CD8-positive, alpha-beta memory T cell (primary cell): ENCODE measurements at regions not wholly inside any gene's neighbourhood (a gene's known extent, or its start where the extent isn't known, plus 50 kb on each side); places are given as distances from the start of the nearest gene placed in this dataset.

Experiments used
- CTCF ChIA-PET: fragments of 350-600 bp; sonication (Branson Sonifier 250); formaldehyde crosslinking; loops from one replicate; lab custom pipeline; 2021; ENCODE audit warnings: antibody characterized with exemption; lab: Charles Lee
- POLR2A ChIA-PET: fragments of 350-600 bp; sonication (Branson Sonifier 250); formaldehyde crosslinking; loops from one replicate; lab custom pipeline; 2021; ENCODE audit warnings: antibody characterized with exemption; lab: Charles Lee
- DNase-seq, 5 donors: peaks; one replicate each; pipeline versions ENCODE4 v3.0.0 to v3.0.0-alpha.2; 2020 to 2022; ENCODE audit warnings: mixed read lengths in 1 of 5
- H3K27ac ChIP-seq: one replicate; pipeline ENCODE4 v1.7.0; 2013; ENCODE audit warnings: low read depth, mild to moderate bottlenecking, low read length, moderate library complexity
- H3K27me3 ChIP-seq: 2 replicates; pipeline ENCODE4 v1.7.0; 2013; ENCODE audit warnings: low read length, mild to moderate bottlenecking; ENCODE audit not compliant: insufficient read depth, poor library complexity, severe bottlenecking
- H3K36me3 ChIP-seq: 2 replicates; pipeline ENCODE4 v1.7.0; 2013; ENCODE audit warnings: mild to moderate bottlenecking, low read length, moderate library complexity; ENCODE audit not compliant: insufficient read depth
- H3K4me1 ChIP-seq: 2 replicates; pipeline ENCODE4 v1.7.0; 2013; ENCODE audit warnings: mild to moderate bottlenecking, low read length, moderate library complexity; ENCODE audit not compliant: insufficient read depth
- H3K4me3 ChIP-seq: 2 replicates; pipeline ENCODE4 v1.7.0; 2013; ENCODE audit warnings: mild to moderate bottlenecking, low read length
- H3K9me3 ChIP-seq: 2 replicates; pipeline ENCODE4 v1.7.0; 2013; ENCODE audit warnings: mild to moderate bottlenecking, low read length
- H3K27ac Mint-ChIP-seq, 8 donors: one replicate each; pipeline ENCODE4 v1.8.0; 2020 to 2021; ENCODE audit warnings: mixed read lengths in 8 of 8, mild to moderate bottlenecking in 6 of 8, inconsistent platforms in 3 of 8, moderate library complexity in 3 of 8
- H3K27me3 Mint-ChIP-seq, 2 donors: one replicate each; pipeline ENCODE4 v1.8.0; 2020 to 2021; ENCODE audit warnings: mixed read lengths in 2 of 2, mild to moderate bottlenecking in 1 of 2, moderate library complexity in 1 of 2
- H3K36me3 Mint-ChIP-seq, 3 donors: one replicate each; pipeline ENCODE4 v1.8.0; 2020 to 2021; ENCODE audit warnings: mixed read lengths in 3 of 3, inconsistent platforms in 1 of 3, mild to moderate bottlenecking in 1 of 3
- H3K4me1 Mint-ChIP-seq, 3 donors: one replicate each; pipeline ENCODE4 v1.8.0; 2020 to 2021; ENCODE audit warnings: mixed read lengths in 3 of 3, inconsistent platforms in 1 of 3, mild to moderate bottlenecking in 1 of 3
- H3K4me3 Mint-ChIP-seq, 7 donors: one replicate each; pipeline ENCODE4 v1.8.0; 2020 to 2021; ENCODE audit warnings: mixed read lengths in 7 of 7, mild to moderate bottlenecking in 6 of 7, moderate library complexity in 4 of 7, inconsistent platforms in 2 of 7
- H3K9me3 Mint-ChIP-seq, 5 donors: one replicate each; pipeline ENCODE4 v1.8.0; 2020 to 2022; ENCODE audit warnings: mixed read lengths in 5 of 5, mild to moderate bottlenecking in 3 of 5, moderate library complexity in 2 of 5, inconsistent platforms in 1 of 5

DNA sequence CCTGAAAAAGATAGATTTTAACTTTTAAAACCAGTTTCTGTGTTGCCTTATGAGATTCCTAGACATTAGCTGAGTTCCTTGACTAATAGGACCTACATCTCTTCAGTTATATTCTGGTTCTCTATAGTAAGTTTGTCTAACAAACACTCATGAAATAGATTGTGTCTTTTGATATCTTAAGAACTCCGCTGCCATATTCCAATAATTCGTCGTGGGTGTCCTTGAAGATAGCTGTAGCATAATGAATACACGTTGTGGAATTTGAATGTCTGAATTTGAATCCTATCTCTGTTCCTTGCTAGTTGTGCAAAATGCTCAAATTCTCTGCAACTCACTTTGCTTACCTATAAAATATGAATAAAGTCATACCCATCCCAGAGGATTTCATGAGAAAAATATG, 176.8 kb upstream of the COL3A1 start:
- Mint-ChIP-seq H3K4me1 (no peaks in the 10 kb centered on the region), H3K36me3 (no peaks in the 10 kb centered on the region), H3K27ac (no peak overlapping the region), H3K9me3 (peaks cover 0 to 10% (median 0%) of the 10 kb centered on the region in 5 donors), H3K4me3 (no peak overlapping the region), H3K27me3 (no peaks in the 10 kb centered on the region)
- Histone ChIP-seq H3K27me3 (no peaks in the 10 kb centered on the region), H3K27ac (no peak overlapping the region), H3K4me3 (no peak overlapping the region), H3K9me3 (no peaks in the 10 kb centered on the region), H3K36me3 (no peaks in the 10 kb centered on the region), H3K4me1 (no peaks in the 10 kb centered on the region)
- CTCF ChIA-PET, result no interaction called here
- POLR2A ChIA-PET, result no interaction called here
- no peak for DNase-seq

- Histone ChIP-seq H3K36me3 (no peaks in the 10 kb centered on the region), H3K9me3 (no peaks in the 10 kb centered on the region), H3K27ac (no peak overlapping the region), H3K27me3 (no peaks in the 10 kb centered on the region), H3K4me1 (no peaks in the 10 kb centered on the region), H3K4me3 (no peak overlapping the region)
- no peaks in the 10 kb centered on the region for H3K27me3 Mint-ChIP-seq
- H3K36me3 Mint-ChIP-seq, result no peaks in the 10 kb centered on the region
- peaks cover 0 to 11% (median 0%) of the 10 kb centered on the region in 5 donors for H3K9me3 Mint-ChIP-seq
- DNase-seq, result no peak
- CTCF ChIA-PET, result no interaction called here
- POLR2A ChIA-PET, result no interaction called here
- no peaks in the 10 kb centered on the region for H3K4me1 Mint-ChIP-seq
- H3K4me3 Mint-ChIP-seq, result no peak overlapping the region
- no peak overlapping the region for H3K27ac Mint-ChIP-seq
These were observed 176.0 kb upstream of the COL3A1 start for GRCh38 chr2:188798159-188798558.

GRCh38 chr2:188805219-188805618, 169.0 kb upstream of the COL3A1 start:
- Mint-ChIP-seq H3K4me1 (no peaks in the 10 kb centered on the region), H3K9me3 (peaks cover 0 to 7% (median 0%) of the 10 kb centered on the region in 5 donors), H3K27me3 (no peaks in the 10 kb centered on the region), H3K27ac (no peak overlapping the region), H3K36me3 (no peaks in the 10 kb centered on the region), H3K4me3 (no peak overlapping the region)
- no peaks in the 10 kb centered on the region for H3K36me3 ChIP-seq
- no peaks in the 10 kb centered on the region for H3K9me3 ChIP-seq
- no peak for DNase-seq
- CTCF ChIA-PET, result no interaction called here
- H3K4me3 ChIP-seq, result no peak overlapping the region
- no peaks in the 10 kb centered on the region for H3K27me3 ChIP-seq
- H3K4me1 ChIP-seq, result no peaks in the 10 kb centered on the region
- no peak overlapping the region for H3K27ac ChIP-seq
- POLR2A ChIA-PET, result no interaction called here

DNA sequence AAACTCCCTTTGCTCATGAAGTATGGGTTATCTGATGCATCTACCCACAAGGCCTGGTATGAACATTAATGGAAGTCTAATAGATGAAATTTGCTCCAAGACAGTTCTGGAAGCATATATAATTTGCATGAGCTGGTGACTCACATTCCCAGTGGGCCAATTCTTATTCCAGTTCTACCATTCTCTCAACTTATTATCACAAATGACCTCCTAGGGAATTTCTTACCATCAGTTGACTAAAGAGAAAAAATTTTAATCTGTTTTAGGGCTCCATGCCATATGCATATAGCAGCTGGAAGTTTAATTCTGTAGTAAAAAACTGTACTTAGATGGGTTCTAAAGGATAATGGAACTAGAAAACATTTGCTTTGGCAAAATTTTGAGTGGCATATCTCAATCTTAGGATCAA, 165.2 kb upstream of the COL3A1 start:
- Mint-ChIP-seq H3K27me3 (no peaks in the 10 kb centered on the region), H3K4me3 (no peak overlapping the region), H3K9me3 (no peaks in the 10 kb centered on the region), H3K36me3 (no peaks in the 10 kb centered on the region), H3K27ac (no peak overlapping the region), H3K4me1 (no peaks in the 10 kb centered on the region)
- H3K4me3 ChIP-seq, result no peak overlapping the region
- no peak overlapping the region for H3K27ac ChIP-seq
- H3K36me3 ChIP-seq, result no peaks in the 10 kb centered on the region
- no peaks in the 10 kb centered on the region for H3K9me3 ChIP-seq
- CTCF ChIA-PET, result no interaction called here
- H3K4me1 ChIP-seq, result no peaks in the 10 kb centered on the region
- POLR2A ChIA-PET, result no interaction called here
- DNase-seq, result no peak
- H3K27me3 ChIP-seq, result no peaks in the 10 kb centered on the region

DNA sequence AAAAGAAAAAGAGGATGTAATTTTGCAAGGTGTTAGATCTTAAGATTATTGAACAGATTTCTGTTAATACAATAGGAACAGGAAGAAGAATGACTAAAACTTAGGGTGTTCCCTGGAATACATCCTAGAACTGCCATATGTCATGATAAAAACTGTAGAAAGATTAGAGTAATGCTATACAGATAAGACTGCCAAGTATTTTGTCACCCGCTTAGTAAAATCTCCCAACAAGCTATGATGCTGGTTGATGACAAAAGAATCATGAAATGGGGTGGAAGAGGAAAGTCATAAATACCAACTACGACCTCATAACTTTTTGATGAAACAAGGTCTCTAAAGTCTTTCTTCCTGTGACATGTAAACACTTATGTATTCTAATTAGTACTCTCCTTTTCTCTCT, 163.6 kb upstream of the COL3A1 start:
- Mint-ChIP-seq H3K9me3 (no peaks in the 10 kb centered on the region), H3K4me1 (no peaks in the 10 kb centered on the region), H3K27ac (no peak overlapping the region), H3K27me3 (no peaks in the 10 kb centered on the region), H3K4me3 (no peak overlapping the region), H3K36me3 (no peaks in the 10 kb centered on the region)
- H3K27ac ChIP-seq, result no peak overlapping the region
- no peaks in the 10 kb centered on the region for H3K36me3 ChIP-seq
- H3K9me3 ChIP-seq, result no peaks in the 10 kb centered on the region
- POLR2A ChIA-PET, result no interaction called here
- no peak for DNase-seq
- CTCF ChIA-PET, result no interaction called here
- H3K4me1 ChIP-seq, result no peaks in the 10 kb centered on the region
- no peaks in the 10 kb centered on the region for H3K27me3 ChIP-seq
- H3K4me3 ChIP-seq, result no peak overlapping the region

- no peaks in the 10 kb centered on the region for H3K4me1 Mint-ChIP-seq
- H3K27me3 Mint-ChIP-seq, result no peaks in the 10 kb centered on the region
- no peaks in the 10 kb centered on the region for H3K36me3 ChIP-seq
- H3K9me3 ChIP-seq, result no peaks in the 10 kb centered on the region
- no peaks in the 10 kb centered on the region for H3K27me3 ChIP-seq
- CTCF ChIA-PET, result no interaction called here
- no peak overlapping the region for H3K4me3 Mint-ChIP-seq
- no peaks in the 10 kb centered on the region for H3K36me3 Mint-ChIP-seq
- H3K9me3 Mint-ChIP-seq, result no peaks in the 10 kb centered on the region
- H3K4me1 ChIP-seq, result no peaks in the 10 kb centered on the region
- no peak overlapping the region for H3K27ac Mint-ChIP-seq
- H3K4me3 ChIP-seq, result no peak overlapping the region
- H3K27ac ChIP-seq, result no peak overlapping the region
- POLR2A ChIA-PET, result no interaction called here
- no peak for DNase-seq
These were observed 162.7 kb upstream of the COL3A1 start for GRCh38 chr2:188811522-188811921.

DNA sequence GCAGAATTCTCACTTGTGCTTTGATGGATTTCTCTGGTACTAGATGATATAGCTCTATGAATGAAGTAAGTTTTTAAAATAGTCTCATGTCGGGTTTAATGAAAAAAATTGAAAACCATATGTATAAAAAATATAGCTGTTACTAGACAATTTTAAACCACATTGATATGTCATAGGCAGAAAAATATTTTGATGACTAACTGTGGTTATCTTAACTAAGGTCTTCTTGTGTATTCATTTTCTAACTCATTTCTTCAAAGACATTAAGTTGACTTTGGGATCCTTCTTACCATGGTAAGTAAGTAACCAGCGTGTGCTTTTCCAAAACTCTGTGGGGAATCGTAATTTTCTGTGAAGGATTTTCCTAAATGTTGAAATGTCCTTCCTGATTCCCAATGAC, 160.9 kb upstream of the COL3A1 start:
- no peaks in the 10 kb centered on the region for H3K36me3 ChIP-seq
- no peaks in the 10 kb centered on the region for H3K27me3 ChIP-seq
- Mint-ChIP-seq H3K4me1 (no peaks in the 10 kb centered on the region), H3K36me3 (no peaks in the 10 kb centered on the region), H3K27ac (no peak overlapping the region), H3K4me3 (no peak overlapping the region), H3K27me3 (no peaks in the 10 kb centered on the region), H3K9me3 (no peaks in the 10 kb centered on the region)
- CTCF ChIA-PET, result no interaction called here
- POLR2A ChIA-PET, result no interaction called here
- no peaks in the 10 kb centered on the region for H3K4me1 ChIP-seq
- H3K9me3 ChIP-seq, result no peaks in the 10 kb centered on the region
- no peak overlapping the region for H3K27ac ChIP-seq
- H3K4me3 ChIP-seq, result no peak overlapping the region
- DNase-seq, result no peak

DNA sequence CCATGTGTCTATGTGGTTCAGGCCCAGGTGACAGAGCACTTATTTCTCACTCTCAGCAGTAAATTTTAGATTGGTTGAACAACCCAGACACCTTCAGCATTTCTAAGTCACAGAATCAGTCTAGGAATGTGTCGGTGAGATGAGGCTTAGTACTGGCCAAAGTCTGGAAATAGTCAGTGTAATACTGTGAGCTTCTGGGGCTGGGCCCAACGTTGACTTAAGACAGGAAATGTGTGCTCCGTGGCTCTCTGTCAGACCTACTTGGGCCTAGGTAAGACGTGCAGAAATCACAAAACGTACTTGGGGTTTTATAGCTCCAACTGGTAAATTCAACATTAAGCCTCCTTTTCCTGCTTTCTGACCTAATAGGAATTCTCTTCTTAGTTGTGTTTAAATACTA, 160.3 kb upstream of the COL3A1 start:
- Mint-ChIP-seq H3K36me3 (no peaks in the 10 kb centered on the region), H3K4me1 (no peaks in the 10 kb centered on the region), H3K9me3 (peaks cover 0 to 5% (median 0%) of the 10 kb centered on the region in 5 donors), H3K27me3 (no peaks in the 10 kb centered on the region), H3K4me3 (no peak overlapping the region), H3K27ac (no peak overlapping the region)
- H3K4me1 ChIP-seq, result no peaks in the 10 kb centered on the region
- H3K9me3 ChIP-seq, result no peaks in the 10 kb centered on the region
- H3K36me3 ChIP-seq, result no peaks in the 10 kb centered on the region
- CTCF ChIA-PET, result no interaction called here
- no peak overlapping the region for H3K4me3 ChIP-seq
- no peak overlapping the region for H3K27ac ChIP-seq
- POLR2A ChIA-PET, result no interaction called here
- H3K27me3 ChIP-seq, result no peaks in the 10 kb centered on the region
- no peak for DNase-seq

DNA sequence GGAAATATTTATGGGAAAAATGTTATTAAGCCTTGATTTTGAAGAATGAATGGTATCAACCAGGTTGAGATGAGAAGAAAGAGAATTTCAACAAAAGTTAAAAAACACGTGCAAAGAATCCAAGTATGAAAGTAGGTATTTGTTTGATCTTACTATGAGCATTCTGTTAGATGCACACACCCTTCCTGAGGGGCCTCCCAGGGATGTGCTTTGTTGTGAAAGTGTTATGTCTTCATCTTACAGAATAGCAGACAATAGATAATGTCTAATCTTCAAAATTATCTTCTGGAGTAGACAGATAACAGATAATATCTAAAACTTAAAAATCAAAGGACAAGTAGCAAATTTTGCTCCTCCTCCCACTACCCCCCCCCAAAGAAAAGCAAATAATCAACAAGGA, 155.2 kb upstream of the COL3A1 start:
- Histone ChIP-seq H3K36me3 (no peaks in the 10 kb centered on the region), H3K4me1 (no peaks in the 10 kb centered on the region), H3K27me3 (no peaks in the 10 kb centered on the region), H3K4me3 (no peak overlapping the region), H3K9me3 (no peaks in the 10 kb centered on the region), H3K27ac (no peak overlapping the region)
- ChIA-PET POLR2A (no interaction called here), CTCF (no interaction called here)
- no peaks in the 10 kb centered on the region for H3K36me3 Mint-ChIP-seq
- H3K9me3 Mint-ChIP-seq, result peaks cover 0 to 23% (median 0%) of the 10 kb centered on the region in 5 donors
- no peak overlapping the region for H3K27ac Mint-ChIP-seq
- no peak overlapping the region for H3K4me3 Mint-ChIP-seq
- no peak for DNase-seq
- no peaks in the 10 kb centered on the region for H3K4me1 Mint-ChIP-seq
- no peaks in the 10 kb centered on the region for H3K27me3 Mint-ChIP-seq
